NCI-H82 treated with DMSO at 0.1 percent for 48 hours (cell line): ENCODE measurements at regions not wholly inside any gene's neighbourhood (a gene's known extent, or its start where the extent isn't known, plus 50 kb on each side); places are given as distances from the start of the nearest gene placed in this dataset.

Source experiments
- DNase-seq: peaks from one replicate; lab custom pipeline; 2025; ENCODE audit not compliant: unreplicated experiment; lab: John Stamatoyannopoulos, UW

GRCh38 chr1:47696737-47697441 lies 259.0 kb downstream of the FOXD2 start:
- DNase-seq = no peak

DNA sequence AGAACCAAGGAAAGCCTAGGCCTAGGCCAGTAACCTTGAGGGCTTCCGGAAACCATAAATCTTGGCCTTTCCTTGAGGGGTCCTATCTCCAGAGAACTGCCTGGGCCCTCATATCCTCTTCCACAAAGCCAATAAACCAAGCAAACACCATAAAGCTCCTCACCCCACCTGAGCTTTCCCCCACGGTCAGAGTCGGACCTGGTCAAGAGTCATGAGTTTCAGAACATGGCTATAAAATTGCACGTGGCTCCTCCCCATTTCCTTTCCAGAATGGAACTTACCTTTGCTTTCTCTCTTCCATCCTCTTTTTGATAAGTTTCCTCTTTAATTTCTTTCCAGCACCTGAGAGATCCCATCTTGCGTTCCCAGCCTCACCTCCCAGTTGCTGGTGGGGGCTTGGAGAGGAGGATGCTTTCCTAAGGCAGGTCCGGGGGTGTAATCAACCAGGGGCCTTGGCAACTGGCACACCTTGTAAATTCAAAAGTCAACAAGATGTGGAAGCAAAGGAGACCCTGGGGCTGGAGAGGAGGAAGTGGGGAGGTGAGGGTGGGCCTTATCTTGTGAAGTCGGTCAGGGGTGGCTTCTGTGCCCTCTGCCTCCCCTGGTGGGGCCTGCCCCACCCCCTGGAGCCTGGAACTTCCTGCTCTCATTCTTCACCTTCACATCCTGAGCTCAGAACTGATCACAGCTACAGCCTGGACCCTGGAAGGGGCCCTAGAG lies 259.9 kb downstream of the FOXD2 start:
- no peak for DNase-seq

DNA sequence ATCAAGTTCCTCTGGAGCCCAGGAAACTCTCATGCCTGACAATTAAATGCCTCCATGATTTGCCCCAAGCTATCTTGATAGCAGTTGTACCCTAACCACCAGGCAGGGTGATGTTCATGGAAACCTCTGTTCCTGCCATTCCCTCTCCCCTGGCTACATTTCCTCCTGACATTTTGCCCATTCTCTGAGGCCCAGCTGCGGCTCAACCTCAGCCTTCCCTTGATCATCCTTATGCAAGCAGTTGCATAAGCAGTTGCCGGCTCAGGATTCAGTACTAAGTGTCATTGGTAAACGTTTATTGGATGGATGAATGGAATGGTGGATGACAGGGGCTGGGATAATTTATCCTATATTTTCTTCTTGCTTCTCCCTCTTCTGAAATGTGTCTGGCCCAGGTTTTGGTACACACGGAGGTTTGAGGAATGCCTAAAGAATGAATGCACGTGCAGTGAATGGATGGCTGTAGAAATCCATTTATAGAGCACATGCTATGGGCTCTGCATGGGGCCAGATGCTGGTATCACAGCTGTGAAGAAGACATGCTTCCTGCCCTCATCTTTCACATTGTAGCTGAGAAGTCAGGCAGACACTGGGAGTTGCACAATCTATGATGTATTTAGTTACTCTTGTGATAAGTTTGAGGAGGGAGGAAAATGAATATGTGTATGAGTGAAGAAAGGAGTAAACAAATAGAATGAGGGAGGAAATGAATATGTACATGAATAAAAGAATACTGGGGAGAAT lies 261.8 kb downstream of the FOXD2 start:
- no peak for DNase-seq

- DNase-seq = no peak
Measured at GRCh38 chr1:47701283-47701682, 263.4 kb downstream of the FOXD2 start.

GRCh38 chr1:47701741-47702515 lies 264.1 kb downstream of the FOXD2 start:
- no peak for DNase-seq

- no peak for DNase-seq
Measured at GRCh38 chr1:47703156-47703825, 265.4 kb downstream of the FOXD2 start.

DNA sequence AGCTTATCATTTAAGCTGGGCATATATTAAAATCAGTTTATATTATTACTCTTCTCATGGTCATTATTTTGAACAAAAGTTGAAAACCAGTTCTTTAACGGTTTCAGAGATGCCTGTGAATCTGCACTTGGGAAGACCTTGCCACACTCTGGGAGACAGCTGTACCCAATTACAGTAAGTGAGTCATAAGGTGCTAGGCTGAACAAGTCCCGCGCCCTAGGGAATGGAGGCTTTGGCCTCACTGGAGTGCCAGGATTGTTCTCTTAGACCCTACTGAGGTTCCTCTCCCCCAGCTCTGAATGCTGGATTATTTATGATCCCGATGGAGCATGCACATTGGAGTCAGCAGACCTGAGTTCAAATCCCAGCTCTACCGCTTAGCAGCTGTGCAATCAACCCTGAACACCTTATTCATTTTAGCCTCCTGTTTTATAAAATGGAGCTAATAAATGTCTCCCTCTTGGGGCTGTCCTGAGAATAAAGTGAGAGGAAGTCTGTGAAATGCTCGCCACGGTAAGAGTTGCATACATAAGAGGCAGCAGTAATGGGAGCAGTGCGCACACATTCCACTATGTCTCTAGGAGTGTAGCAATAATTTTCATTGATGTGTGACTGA lies 266.2 kb downstream of the FOXD2 start:
- no peak for DNase-seq

- no peak for DNase-seq
Measured at GRCh38 chr1:47705517-47706130, 267.8 kb downstream of the FOXD2 start.

DNA sequence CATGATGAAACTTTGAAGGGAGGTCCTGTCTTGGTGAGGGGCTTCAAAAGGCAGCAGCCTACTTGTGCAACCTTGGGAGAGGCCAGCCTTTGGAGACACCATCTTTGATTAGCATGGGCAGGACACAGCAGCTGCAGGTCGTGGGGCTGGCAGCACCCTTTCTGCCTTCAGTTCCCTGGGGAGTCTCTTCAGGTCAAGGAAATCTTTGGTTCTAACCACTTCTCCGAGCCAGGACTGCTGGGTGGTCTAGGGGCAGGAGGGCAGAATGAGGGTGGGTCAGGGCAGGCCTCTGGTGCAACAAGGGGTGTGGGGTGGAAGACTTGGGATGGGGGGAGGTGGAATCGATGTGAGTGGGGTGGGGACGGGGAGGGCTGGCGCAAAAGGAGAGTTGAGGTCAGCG lies 269.7 kb downstream of the FOXD2 start:
- DNase-seq = no peak

- no peak for DNase-seq
Measured at GRCh38 chr1:47708019-47708535, 270.2 kb downstream of the FOXD2 start.

GRCh38 chr1:47708658-47709018 lies 270.8 kb downstream of the FOXD2 start:
- DNase-seq = no peak

DNA sequence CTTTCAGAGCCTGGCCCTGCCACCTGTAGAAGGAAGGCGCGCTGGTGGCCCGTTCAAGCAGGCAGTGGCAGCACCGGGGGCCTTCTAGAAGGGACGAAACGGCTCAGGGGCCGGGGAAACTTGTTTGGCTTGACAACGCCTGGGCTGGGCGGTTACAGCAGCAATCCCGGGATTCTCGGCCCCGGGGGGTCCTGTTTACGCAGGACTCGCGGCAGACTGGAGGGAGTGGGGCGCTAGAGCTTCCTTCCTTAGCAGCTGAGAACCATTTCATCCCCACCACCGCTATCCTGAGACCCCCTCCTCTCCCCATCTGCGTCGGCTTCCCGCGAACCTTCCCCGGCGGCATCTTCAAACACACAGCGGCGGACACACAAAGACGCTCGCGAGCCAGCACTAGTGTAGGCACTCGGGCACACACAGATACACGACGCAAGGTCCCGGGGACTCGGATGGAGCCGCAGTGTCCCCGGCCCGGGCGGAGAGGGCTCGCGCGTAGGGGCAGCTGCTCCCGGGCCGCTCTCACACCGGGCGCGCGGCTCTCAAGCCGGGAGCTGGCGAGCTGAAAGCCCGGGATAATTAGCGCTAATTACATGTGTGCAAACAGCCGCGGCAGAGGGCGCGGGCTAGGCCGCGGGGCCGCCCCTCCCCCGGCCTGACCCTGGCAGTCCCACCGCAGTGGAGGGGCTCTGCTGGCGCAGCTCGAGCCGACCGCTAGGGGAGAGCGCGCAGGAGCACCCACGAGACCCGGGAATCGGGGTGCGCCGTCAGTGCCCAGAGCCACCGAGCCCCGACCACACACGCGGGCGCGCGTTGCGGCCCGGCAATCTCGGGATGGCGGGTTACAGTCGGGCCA lies 271.4 kb downstream of the FOXD2 start:
- DNase-seq = peak; percentile 11

GRCh38 chr1:47709872-47710231 lies 272.0 kb downstream of the FOXD2 start:
- DNase-seq = no peak

GRCh38 chr1:47710329-47711071 lies 272.7 kb downstream of the FOXD2 start:
- DNase-seq = peak; percentile 14
